ENCODE measurements at regions not wholly inside any gene's neighbourhood (a gene's known extent, or its start where the extent isn't known, plus 50 kb on each side); places are given as distances from the start of the nearest gene placed in this dataset.

DNA sequence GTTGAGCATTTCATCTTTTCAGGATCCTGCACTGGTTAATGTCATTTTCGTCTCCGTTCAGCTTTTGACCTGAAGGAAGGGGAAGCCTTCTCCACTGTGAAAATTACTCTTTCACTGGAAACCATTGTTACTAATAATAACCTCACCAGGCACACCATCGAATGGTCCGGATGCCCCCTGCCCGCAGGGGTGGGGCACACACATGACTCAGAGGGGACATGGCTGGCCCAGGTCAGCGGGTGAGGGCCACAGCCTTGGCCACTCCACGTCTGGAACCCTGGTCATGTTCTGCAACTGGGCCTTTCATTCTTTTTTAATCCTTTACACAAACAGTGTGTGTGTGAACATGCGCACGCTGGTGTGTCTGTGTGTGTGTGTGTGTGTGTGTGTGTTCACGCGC is 191.8 kb downstream of the BCOR start:
- H3K36me3 ChIP-seq (ENCODE audit: control insufficient read depth, insufficient read depth, low read length): no peaks in the 10 kb centered on the region
- ChIA-PET POLR2A (no interaction called here), CTCF (no interaction called here)
- DNase-seq (ENCODE audit: low read depth): no peak
- TF ChIP-seq, protein P1, sequence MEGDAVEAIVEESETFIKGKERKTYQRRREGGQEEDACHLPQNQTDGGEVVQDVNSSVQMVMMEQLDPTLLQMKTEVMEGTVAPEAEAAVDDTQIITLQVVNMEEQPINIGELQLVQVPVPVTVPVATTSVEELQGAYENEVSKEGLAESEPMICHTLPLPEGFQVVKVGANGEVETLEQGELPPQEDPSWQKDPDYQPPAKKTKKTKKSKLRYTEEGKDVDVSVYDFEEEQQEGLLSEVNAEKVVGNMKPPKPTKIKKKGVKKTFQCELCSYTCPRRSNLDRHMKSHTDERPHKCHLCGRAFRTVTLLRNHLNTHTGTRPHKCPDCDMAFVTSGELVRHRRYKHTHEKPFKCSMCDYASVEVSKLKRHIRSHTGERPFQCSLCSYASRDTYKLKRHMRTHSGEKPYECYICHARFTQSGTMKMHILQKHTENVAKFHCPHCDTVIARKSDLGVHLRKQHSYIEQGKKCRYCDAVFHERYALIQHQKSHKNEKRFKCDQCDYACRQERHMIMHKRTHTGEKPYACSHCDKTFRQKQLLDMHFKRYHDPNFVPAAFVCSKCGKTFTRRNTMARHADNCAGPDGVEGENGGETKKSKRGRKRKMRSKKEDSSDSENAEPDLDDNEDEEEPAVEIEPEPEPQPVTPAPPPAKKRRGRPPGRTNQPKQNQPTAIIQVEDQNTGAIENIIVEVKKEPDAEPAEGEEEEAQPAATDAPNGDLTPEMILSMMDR (IDR thresholded peaks at IDR 0.05; ENCODE audit: insufficient read depth, low read depth, low read length): no peak
- no peaks in the 10 kb centered on the region for H3K27me3 ChIP-seq (ENCODE audit: control insufficient read depth, insufficient read depth, low read length)
- H3K4me3 ChIP-seq (ENCODE audit: low read depth, low read length): no peak overlapping the region

DNA sequence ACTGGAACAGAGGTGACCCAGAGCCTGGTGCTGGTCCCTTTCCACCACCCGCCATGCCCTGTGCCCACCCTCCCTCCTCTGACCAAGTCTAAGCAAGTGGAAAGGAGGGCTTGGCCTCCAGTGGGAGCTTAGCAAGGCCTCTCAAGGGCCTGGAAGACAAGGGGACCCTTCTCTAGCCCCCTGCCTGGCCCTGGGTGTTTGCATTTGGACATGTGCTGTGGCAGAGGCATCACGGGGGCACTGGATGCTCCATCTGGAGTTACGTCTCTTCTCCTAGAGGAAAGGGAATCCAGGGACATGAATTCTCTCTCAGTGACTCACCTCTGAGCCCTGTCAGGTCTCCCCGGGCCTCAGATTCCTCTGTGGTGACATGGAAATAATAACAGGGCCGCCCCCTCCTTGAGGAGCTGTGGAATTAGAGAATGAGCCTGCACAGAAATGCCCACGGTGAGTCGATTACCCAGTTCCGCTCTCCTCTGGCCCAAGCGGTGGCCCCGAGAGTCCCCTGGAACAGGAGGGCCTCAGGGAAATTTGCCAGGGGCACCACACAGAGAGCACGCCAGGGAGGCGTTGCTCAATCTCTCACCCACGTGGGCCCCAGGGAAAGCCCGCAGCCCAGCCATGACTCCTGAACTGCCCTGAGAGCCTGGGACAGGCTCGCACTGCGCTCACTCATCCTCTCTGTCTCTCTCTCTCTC is 189.6 kb downstream of the BCOR start:
- Histone ChIP-seq H3K36me3 (ENCODE audit: control insufficient read depth, insufficient read depth, low read length) (no peaks in the 10 kb centered on the region), H3K27me3 (ENCODE audit: control insufficient read depth, insufficient read depth, low read length) (no peaks in the 10 kb centered on the region), H3K4me3 (ENCODE audit: low read depth, low read length) (no peak overlapping the region)
- POLR2A ChIA-PET: no interaction called here
- TF ChIP-seq, protein P1 (IDR thresholded peaks at IDR 0.05; ENCODE audit: insufficient read depth, low read depth, low read length): no peak
- DNase-seq (ENCODE audit: low read depth): peak; percentile 80
- CTCF ChIA-PET: no interaction called here

DNA sequence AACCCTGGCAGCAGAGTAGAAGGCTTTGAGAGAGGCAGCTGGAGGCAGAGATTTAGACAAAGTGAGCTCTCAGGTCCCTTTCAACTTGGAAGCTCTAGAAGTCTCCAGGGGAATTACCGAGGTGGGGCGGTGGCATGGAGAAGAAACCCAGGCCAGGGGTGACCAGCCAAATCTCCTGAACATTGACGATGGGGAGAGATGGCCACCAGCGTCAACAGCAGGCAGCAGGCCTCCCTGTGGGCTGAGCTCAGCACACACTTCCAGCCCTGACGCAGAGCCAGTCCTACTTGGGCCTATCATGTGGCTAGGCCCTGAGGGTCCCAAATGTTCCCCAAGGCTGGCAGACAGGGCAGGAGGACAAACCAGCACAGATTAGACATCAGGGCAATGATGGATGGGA is 187.8 kb downstream of the BCOR start:
- TF ChIP-seq, protein P1 (IDR thresholded peaks at IDR 0.05; ENCODE audit: insufficient read depth, low read depth, low read length): no peak
- no peak for DNase-seq (ENCODE audit: low read depth)
- CTCF ChIA-PET: no interaction called here
- Histone ChIP-seq H3K4me3 (ENCODE audit: low read depth, low read length) (no peak overlapping the region), H3K36me3 (ENCODE audit: control insufficient read depth, insufficient read depth, low read length) (no peaks in the 10 kb centered on the region), H3K27me3 (ENCODE audit: control insufficient read depth, insufficient read depth, low read length) (no peaks in the 10 kb centered on the region)
- POLR2A ChIA-PET: no interaction called here

GRCh38 chrX:39910651-39911050 is 187.1 kb downstream of the BCOR start:
- POLR2A ChIA-PET: no interaction called here
- DNase-seq (ENCODE audit: low read depth): no peak
- TF ChIP-seq, protein P1 (IDR thresholded peaks at IDR 0.05; ENCODE audit: insufficient read depth, low read depth, low read length): no peak
- no peaks in the 10 kb centered on the region for H3K36me3 ChIP-seq (ENCODE audit: control insufficient read depth, insufficient read depth, low read length)
- H3K4me3 ChIP-seq (ENCODE audit: low read depth, low read length): no peak overlapping the region
- H3K27me3 ChIP-seq (ENCODE audit: control insufficient read depth, insufficient read depth, low read length): no peaks in the 10 kb centered on the region
- CTCF ChIA-PET: no interaction called here

- Histone ChIP-seq H3K27me3 (ENCODE audit: control insufficient read depth, insufficient read depth, low read length) (no peaks in the 10 kb centered on the region), H3K4me3 (ENCODE audit: low read depth, low read length) (no peak overlapping the region), H3K36me3 (ENCODE audit: control insufficient read depth, insufficient read depth, low read length) (no peaks in the 10 kb centered on the region)
- DNase-seq (ENCODE audit: low read depth): no peak
- TF ChIP-seq, protein P1 (IDR thresholded peaks at IDR 0.05; ENCODE audit: insufficient read depth, low read depth, low read length): no peak
- POLR2A ChIA-PET: no interaction called here
- CTCF ChIA-PET: no interaction called here
Observed at GRCh38 chrX:39911278-39911897, 186.4 kb downstream of the BCOR start.

All from BJ (cell line).